ENCODE measurements at regions not wholly inside any gene's neighbourhood (a gene's known extent, or its start where the extent isn't known, plus 50 kb on each side); places are given as distances from the start of the nearest gene placed in this dataset.
A peak's percentile ranks its signal among the peaks of the same experiment; 100 is the strongest.
"Not testable (repeated sequence)": the region's sequence is repeated elsewhere in the genome, so short reads cannot be mapped to it uniquely, and the experiment has no call there.

- no peak for DNase-seq
Measured at GRCh38 chr7:42550706-42551470, 313.9 kb upstream of the GLI3 start.

GRCh38 chr7:42549866-42550485 lies 313.0 kb upstream of the GLI3 start:
- no peak for DNase-seq

GRCh38 chr7:42548816-42549611 lies 312.0 kb upstream of the GLI3 start:
- DNase-seq = no peak

GRCh38 chr7:42545049-42545724 lies 308.2 kb upstream of the GLI3 start:
- no peak for DNase-seq

- no peak for DNase-seq
Measured at GRCh38 chr7:42543953-42544352, 306.9 kb upstream of the GLI3 start.

- not testable (repeated sequence) for DNase-seq
Measured at GRCh38 chr7:42542446-42542845, 305.4 kb upstream of the GLI3 start.

GRCh38 chr7:42534441-42534840 lies 297.4 kb upstream of the GLI3 start:
- no peak for DNase-seq

- DNase-seq = no peak
Measured at GRCh38 chr7:42527004-42527403, 290.0 kb upstream of the GLI3 start.

GRCh38 chr7:42522227-42522991 lies 285.4 kb upstream of the GLI3 start:
- DNase-seq = peak; percentile 79

GRCh38 chr7:42511027-42511426 lies 274.0 kb upstream of the GLI3 start:
- no peak for DNase-seq

GRCh38 chr7:42506097-42506496 lies 269.1 kb upstream of the GLI3 start:
- DNase-seq = no peak

GRCh38 chr7:42502022-42502421 lies 265.0 kb upstream of the GLI3 start:
- DNase-seq = no peak

- DNase-seq = no peak
Measured at GRCh38 chr7:42495256-42495655, 258.2 kb upstream of the GLI3 start.

- DNase-seq = peak; percentile 55
Measured at GRCh38 chr7:42494736-42495135, 257.7 kb upstream of the GLI3 start.

GRCh38 chr7:42494199-42494710 lies 257.2 kb upstream of the GLI3 start:
- DNase-seq = peak; percentile 21

GRCh38 chr7:42493436-42494198 lies 256.6 kb upstream of the GLI3 start:
- peak; percentile 50 for DNase-seq

GRCh38 chr7:42492920-42493319 lies 255.9 kb upstream of the GLI3 start:
- peak; percentile 13 for DNase-seq

- no peak for DNase-seq
Measured at GRCh38 chr7:42491106-42491505, 254.1 kb upstream of the GLI3 start.

GRCh38 chr7:42489299-42489698 lies 252.3 kb upstream of the GLI3 start:
- DNase-seq = no peak

GRCh38 chr7:42485301-42485766 lies 248.3 kb upstream of the GLI3 start:
- no peak for DNase-seq

- no peak for DNase-seq
Measured at GRCh38 chr7:42483886-42484285, 246.9 kb upstream of the GLI3 start.

Data from RPMI8226 (cell line).